Upper lobe of left lung (tissue), 4 donors: ENCODE measurements at regions not wholly inside any gene's neighbourhood (a gene's known extent, or its start where the extent isn't known, plus 50 kb on each side); places are given as distances from the start of the nearest gene placed in this dataset.

Experiments
- CTCF ChIP-seq, 6 experiments: fragments of 450-650 bp in 4 of 6; fragments of 200-600 bp in 2 of 6; sonication (generic) in 2 of 6; IDR thresholded peaks; one replicate each; pipeline ENCODE4 v1.5.1; 2016 to 2019; ENCODE audit warnings: antibody characterized with exemption in 6 of 6
- EP300 ChIP-seq, 4 donors: sonication (generic); formaldehyde crosslinking; IDR thresholded peaks; one replicate each; pipeline ENCODE4 v1.5.1; 2017; ENCODE audit warnings: antibody characterized with exemption in 4 of 4, control low read depth in 2 of 4
- POLR2AphosphoS5 ChIP-seq, 2 donors: sonication (generic); formaldehyde crosslinking; IDR thresholded peaks; one replicate each; pipeline ENCODE4 v1.5.1; 2017; ENCODE audit warnings: antibody characterized with exemption in 2 of 2

- TF ChIP-seq CTCF (IDR thresholded peaks at IDR 0.05) = no peak
- no peak for TF ChIP-seq EP300 (IDR thresholded peaks at IDR 0.05)
- TF ChIP-seq POLR2AphosphoS5 (IDR thresholded peaks at IDR 0.05) = no peak
Observed at GRCh38 chr4:16431866-16432265, 205.6 kb upstream of the TAPT1 start.
